GM06990 (cell line): ENCODE measurements at regions not wholly inside any gene's neighbourhood (a gene's known extent, or its start where the extent isn't known, plus 50 kb on each side); places are given as distances from the start of the nearest gene placed in this dataset.

Experiments used
- DNase-seq: peaks from one replicate; pipeline ENCODE4 v3.0.0-alpha.2; 2011; ENCODE audit not compliant: insufficient read length; ENCODE audit errors: extremely low read depth
- H3K27me3 ChIP-seq: replicated peaks from 2 replicates; pipeline ENCODE4 v1.6.0; 2011; ENCODE audit warnings: low read length; ENCODE audit not compliant: control insufficient read depth, insufficient read depth
- H3K36me3 ChIP-seq: 2 replicates; pipeline ENCODE4 v1.5.1; 2011; ENCODE audit warnings: low read length; ENCODE audit not compliant: control insufficient read depth, insufficient read depth
- H3K4me3 ChIP-seq: replicated peaks from 2 replicates; pipeline ENCODE4 v1.5.1; 2011; ENCODE audit warnings: low read depth, mild to moderate bottlenecking, control low read depth, low read length
- TF ChIP-seq, protein P1 (sequence below): IDR thresholded peaks from 2 replicates; pipeline ENCODE4 v1.5.1; 2011; ENCODE audit warnings: low read length, control low read depth, mild to moderate bottlenecking, inconsistent platforms; ENCODE audit not compliant: insufficient read depth, poor library complexity, severe bottlenecking

DNA sequence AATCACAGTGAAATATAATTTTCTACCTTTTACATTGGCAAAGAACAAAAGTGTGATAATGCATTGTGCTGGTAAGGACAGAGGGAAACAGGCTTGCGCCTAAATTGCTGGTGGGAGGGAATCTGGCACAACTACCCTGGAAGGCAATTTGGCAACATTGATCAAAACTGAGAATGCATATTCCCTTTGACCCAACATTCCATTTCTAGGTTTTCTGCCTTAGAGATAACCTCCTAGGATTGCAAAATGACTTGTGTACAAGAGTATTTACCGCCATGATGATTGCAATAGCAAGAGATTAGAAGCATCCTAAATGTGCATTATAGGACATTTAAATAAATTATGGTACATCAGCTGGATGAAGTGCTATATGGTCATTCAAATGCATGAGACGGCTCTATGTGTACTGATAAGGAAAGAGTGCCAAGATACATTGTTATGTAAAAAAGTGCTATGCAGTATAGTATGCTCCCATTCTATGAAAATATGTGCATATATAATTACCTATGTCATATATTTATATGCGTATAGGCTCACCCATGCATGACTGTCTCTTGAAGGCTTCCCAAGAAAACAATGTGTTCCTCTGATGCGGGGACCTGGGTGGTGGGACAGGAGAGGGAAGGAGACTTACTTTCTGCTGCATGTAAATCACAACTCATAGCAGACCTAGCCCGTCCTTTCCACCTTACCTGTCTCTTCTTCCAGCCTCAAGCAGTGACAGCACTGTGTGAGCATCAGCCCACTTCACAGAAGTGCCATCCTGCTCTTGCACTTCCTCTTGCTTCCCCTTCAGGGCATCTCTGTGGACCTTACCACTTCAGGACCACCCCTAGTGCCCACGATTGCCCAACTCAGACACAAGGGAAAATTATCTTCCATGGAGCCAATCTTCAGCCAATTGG is 249.9 kb upstream of the TLE3 start:
- peaks cover 2% of the 10 kb centered on the region for H3K27me3 ChIP-seq
- DNase-seq, result no peak
- TF ChIP-seq, protein P1, sequence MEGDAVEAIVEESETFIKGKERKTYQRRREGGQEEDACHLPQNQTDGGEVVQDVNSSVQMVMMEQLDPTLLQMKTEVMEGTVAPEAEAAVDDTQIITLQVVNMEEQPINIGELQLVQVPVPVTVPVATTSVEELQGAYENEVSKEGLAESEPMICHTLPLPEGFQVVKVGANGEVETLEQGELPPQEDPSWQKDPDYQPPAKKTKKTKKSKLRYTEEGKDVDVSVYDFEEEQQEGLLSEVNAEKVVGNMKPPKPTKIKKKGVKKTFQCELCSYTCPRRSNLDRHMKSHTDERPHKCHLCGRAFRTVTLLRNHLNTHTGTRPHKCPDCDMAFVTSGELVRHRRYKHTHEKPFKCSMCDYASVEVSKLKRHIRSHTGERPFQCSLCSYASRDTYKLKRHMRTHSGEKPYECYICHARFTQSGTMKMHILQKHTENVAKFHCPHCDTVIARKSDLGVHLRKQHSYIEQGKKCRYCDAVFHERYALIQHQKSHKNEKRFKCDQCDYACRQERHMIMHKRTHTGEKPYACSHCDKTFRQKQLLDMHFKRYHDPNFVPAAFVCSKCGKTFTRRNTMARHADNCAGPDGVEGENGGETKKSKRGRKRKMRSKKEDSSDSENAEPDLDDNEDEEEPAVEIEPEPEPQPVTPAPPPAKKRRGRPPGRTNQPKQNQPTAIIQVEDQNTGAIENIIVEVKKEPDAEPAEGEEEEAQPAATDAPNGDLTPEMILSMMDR, result no peak
- H3K36me3 ChIP-seq, result no peaks in the 10 kb centered on the region
- no peak overlapping the region for H3K4me3 ChIP-seq

DNA sequence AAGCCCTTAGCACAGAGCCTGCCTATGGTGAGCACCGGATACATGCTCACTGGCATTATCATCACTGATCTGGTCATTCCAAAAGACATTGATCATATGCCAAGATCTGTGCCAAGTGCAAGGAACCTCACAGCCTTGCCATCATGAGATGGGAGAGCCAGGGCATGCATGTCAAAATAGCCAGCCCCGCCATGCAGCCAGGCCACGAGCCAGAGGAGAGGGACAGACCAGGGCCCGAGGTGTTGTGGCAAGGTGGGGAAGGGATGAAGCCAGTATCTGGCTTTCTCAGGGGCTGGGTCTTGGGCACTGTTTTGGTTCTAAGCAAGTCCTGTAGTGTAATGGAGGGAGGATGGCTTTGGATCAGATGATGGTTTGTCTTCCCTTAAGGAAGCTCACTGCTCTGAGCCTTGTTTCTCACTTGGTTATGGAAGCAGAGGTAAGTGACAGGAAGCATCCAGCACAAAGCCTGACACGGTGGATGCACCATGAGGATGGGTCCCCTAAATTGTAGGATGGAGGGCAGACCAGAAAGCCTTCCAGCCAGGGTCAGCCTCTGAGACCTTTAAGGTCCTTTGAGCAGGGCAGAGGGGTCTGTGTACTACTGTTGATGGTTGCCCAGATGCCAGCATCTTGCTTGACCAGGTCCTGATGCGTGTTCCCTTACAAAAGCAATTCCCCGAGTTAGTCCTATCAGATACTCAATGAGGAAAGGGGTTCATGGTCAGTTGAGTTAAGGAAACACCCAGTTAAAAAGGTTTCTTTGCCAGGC is 247.7 kb upstream of the TLE3 start:
- H3K36me3 ChIP-seq, result no peaks in the 10 kb centered on the region
- DNase-seq, result no peak
- TF ChIP-seq, protein P1, result no peak
- H3K4me3 ChIP-seq, result no peak overlapping the region
- peaks cover 2% of the 10 kb centered on the region for H3K27me3 ChIP-seq

DNA sequence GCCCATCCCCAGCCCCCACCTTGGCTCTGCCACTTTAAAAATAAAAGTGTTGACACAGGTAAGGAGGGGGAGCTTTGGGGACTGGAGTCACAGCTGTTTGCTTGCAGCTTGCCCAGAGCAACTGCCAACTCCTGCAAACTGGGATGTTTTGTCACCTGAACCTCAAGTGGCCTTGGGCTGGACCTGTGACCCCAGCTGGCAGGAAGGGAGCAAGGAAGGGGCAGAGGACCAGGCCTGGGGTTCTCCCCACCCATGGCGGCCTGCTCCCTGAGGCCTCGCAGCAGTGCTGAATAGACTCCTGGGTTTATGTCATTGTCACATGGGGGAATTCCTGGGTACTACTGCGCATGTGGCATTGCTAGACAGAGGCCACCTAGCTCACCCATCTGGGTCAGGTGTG is 246.9 kb upstream of the TLE3 start:
- DNase-seq, result no peak
- H3K27me3 ChIP-seq, result peaks cover 2% of the 10 kb centered on the region
- H3K4me3 ChIP-seq, result no peak overlapping the region
- H3K36me3 ChIP-seq, result no peaks in the 10 kb centered on the region
- TF ChIP-seq, protein P1, result no peak

DNA sequence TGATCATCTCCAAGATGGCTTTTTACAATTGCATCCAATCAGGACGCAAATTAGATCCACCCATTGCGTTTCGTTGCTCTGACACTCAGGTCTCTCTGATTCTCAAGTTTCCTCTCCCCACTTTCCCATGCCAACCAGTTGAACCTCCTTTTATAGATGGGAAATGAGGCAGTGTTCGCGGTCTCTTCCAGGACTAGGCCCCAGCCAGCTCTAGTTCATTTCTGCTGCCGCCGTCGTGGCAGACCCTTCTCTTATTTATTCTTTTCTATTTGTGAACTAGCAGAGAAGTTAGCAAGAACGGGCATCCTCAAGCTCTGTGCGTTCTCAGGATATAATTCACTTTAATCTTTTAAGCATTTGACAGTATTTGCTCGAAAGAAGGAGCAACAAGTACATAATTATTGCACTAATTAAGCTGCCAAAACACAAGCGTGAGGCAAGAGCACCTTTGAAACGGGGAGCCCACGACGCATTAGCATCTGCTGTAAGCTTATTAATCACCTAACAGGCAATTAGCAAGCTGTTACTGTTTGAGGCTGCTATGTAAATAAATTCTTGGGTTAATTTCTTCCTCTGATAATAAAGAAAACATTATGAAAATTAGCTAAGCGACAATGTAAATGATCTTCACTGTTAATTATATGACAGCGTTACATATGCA is 246.4 kb upstream of the TLE3 start:
- Histone ChIP-seq H3K27me3 (peaks cover under 1% of the 10 kb centered on the region), H3K36me3 (no peaks in the 10 kb centered on the region), H3K4me3 (no peak overlapping the region)
- TF ChIP-seq, protein P1, result no peak
- no peak for DNase-seq

DNA sequence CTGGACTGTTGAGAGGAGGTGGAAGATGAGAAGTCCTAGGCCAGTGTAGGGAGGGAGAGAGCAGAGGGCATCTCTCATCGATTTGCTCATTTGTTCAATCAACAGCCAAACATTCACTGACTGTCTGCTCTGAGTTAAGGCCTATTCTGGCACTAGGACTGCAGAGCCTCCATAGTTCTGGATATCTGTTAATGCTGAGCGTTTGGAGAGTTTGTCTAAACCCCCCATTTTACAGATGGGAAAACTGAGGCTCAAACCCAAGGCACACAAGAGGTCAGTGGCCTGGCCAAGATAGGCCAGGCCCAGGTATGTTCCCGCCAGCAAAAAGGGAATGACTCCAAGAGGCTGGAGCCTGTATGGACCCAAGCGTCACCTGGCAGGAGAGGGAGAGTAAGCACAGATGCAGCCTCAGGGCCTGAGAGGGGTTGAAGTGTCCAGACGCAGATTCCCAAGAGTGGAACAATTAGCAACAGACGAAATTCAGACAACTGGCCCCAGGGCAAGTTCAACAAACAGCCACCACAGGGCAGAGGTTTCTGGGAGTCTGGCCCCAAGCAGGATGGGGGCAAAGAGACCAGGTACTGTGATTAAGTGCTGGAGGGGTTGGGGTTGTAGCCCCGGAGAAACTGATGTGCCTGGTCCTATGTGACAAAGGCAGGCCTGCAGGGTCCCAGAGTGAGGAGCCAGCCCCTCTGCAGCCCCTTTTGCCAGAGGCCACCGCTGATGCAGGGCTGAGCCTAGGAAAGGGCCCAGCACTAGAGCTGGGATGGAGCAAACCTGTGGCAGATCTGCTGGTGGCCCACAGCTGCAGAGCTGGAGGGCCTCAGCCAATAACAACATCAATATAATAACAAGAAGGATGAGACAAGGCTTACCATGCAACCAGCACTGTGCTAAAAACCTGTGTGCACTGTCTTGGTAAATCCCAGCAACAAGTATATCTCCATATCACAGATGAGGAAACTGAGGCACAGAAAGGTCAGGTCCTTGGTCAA is 245.1 kb upstream of the TLE3 start:
- no peak for DNase-seq
- no peaks in the 10 kb centered on the region for H3K36me3 ChIP-seq
- H3K27me3 ChIP-seq, result no peaks in the 10 kb centered on the region
- TF ChIP-seq, protein P1, result no peak
- no peak overlapping the region for H3K4me3 ChIP-seq
